Activated CD4-positive, alpha-beta T cell treated with anti-CD3 and anti-CD28 coated beads, Interleukin-10, Interleukin-2, amounts not matched to agents 100 ng/mL and 50 ng/mL, durations not matched to agents 16 hours and 8 hours (primary cell): ENCODE measurements at regions not wholly inside any gene's neighbourhood (a gene's known extent, or its start where the extent isn't known, plus 50 kb on each side); places are given as distances from the start of the nearest gene placed in this dataset.
"Not testable (repeated sequence)": the region's sequence is repeated elsewhere in the genome, so short reads cannot be mapped to it uniquely, and the experiment has no call there.

Experiments used
- DNase-seq: peaks from one replicate; pipeline ENCODE4 v3.0.0-alpha.2; 2020

DNA sequence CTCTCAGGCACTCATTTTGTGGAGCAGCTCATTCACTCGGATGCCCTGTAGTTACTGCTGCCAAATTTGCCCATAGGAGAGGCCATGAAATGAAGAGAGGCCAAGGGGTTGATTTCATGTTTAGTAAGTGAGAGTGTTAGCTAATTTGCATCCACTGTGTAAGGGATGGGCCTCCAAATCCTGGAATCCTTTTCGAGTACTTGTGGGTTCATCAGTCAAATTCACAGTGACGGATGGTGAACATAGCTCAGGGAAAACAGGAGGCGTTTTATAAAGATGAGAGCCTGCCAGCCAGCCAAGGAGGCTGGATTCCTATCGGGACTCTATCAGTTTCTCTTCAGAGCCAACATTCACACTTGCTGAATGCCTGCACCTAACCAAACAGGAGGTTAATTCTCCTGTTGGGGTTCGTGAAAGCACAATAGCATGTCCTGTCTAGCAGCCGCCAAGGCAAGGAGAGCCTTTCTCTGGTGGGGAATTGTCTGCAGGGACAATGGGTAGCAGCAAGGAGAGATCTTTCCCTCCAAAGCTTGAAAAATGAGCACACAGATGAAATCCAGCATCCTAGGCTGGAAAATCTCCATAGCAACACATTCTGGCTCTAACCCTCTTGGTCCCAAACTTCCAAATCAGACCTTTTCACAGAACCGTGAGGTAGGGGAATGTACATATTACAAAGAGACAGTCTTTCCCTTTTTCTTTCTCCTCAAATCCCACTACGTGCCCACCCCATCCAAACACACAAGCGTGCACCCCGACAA lies 231.4 kb upstream of the ECI2 start:
- DNase-seq, result no peak

DNA sequence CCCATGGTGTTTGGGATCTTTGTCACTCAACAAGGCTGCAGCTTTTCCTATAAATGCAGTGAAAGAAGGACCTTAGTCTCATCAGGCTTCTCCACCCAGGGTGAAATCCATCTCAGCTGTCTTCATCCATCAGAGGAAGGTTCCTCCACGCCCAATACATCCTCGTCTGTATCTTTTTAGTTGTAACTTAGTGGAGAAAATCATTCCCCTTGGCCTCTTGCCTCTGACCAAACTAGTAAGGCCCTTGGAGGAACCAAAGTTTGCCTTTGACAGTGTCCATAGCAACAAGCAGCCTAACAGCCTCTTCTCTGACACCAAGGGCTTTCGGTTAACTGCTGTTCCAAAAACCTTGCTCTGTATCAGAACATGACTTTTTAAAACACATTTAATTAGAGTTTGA lies 230.3 kb upstream of the ECI2 start:
- no peak for DNase-seq

DNA sequence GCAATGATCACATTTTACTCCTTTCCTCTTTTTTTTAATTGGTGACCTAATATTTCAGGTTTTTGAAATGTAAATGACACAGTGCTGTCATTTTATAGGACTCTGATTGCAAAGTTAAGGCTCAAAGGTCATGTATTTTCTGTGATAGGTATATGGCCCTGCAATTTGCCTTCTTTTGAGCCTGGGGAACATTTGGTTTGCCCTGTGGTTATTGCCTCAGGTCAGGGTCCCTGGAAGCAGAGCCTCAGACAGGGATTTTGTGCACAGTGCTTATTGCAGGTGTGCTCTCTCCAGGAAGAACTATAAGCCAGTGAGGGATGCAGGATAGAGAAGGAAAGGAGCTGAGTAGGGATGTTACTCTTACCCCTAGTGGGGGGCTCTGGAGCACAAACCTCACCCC lies 229.3 kb upstream of the ECI2 start:
- DNase-seq, result no peak

DNA sequence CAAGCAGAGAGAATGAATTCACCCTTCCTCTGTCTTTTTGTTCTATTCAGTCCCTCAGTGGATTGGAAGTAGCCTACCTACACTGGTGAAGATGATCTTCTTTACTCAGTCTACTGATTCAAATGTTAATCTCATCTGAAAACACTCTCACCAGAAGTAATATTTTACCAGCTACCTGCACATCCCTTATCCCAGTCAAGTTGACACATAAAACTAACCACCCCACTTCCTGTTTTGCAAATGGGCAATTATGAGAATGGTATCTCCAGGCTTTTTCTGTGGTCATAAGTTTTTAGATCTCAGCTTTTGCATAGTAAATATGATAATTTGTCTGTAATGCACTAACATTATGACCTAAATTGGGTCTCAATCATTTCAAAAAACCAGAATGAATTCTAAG lies 228.8 kb upstream of the ECI2 start:
- peak; percentile 38 for DNase-seq

DNA sequence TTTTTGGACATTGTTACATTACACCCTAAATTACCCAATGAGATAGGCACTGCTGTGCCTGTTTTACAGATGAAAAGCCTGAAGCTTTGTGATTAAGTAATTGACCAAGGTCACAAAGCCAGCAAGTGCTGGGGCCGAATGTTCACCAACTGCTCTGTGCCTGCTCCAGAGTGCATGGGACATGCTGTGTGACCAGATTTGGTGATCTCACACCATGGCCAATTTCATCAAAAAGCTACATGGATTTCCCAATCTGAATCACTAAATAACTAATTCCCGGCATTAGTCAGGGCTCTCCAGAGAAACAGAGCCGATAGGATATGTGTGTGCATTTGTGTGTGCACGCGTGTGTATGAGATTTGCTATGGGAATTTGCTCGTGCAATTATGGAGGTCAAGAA lies 228.3 kb upstream of the ECI2 start:
- no peak for DNase-seq

DNA sequence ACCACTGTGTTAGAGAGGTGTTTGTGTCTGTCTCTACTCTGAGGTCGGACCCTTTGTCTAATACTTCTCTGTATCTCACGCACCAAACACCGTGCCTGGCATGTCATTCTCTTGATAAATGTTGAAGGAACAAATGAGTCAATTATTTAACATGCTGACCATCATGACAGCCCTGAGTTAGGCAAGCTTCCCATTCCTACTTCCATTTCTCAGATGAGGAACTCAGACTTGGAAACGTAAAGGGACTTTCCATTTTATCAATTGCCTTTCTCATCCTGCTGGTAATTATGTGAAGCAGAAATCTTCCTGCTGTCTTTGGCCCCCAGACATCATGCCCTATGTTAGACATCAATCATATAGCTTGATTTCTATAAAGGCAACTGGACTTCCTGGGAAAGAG lies 227.0 kb upstream of the ECI2 start:
- no peak for DNase-seq

DNA sequence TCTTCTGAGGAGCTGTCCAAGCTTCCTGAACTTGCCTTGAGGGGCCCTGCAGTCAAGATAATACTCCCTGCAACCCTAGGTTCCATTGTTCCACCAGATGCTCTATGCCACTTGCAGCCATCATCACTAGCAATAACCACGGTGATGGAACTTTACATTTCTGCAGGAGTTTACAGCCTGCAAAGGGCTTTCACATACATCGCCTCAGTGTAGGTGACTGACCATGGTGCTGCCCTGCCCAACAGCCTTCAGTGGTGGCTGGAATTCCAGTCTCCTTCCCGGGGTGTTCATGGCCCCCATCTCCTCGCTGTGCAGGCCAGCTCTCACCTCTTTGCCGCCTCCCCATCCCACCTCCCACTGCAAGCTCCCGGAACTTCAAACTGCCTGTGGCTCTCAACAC lies 225.5 kb upstream of the ECI2 start:
- no peak for DNase-seq

DNA sequence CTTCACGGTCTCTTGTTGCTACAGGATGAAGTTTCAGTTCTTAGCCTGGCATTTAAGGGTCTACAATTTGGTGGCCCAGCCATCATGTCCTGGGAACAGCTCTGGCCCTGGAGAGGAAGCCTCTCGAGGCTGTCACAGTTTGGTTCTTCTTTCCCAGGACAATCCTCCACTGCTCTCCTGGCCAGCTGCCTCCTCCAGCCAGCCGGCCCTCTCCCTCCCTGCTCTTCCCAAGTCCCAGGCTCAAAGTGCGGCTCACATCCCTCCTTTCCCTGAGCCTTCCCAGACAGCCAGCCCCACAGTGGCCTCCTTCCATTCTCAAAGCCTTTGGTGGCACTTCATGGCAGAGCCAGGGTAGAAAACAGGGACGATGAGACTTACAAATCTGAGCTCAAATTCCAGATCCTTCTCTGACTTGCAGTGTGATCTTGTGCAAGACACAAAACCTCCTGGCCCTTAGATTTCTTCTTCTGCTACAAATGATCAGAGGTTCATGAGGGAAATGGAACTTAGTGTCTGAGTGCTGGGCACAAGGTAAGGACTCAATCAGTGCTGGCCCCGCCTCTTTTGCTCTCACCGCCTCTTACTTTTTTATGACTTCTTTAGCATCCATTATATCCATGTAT lies 223.8 kb upstream of the ECI2 start:
- no peak for DNase-seq

DNA sequence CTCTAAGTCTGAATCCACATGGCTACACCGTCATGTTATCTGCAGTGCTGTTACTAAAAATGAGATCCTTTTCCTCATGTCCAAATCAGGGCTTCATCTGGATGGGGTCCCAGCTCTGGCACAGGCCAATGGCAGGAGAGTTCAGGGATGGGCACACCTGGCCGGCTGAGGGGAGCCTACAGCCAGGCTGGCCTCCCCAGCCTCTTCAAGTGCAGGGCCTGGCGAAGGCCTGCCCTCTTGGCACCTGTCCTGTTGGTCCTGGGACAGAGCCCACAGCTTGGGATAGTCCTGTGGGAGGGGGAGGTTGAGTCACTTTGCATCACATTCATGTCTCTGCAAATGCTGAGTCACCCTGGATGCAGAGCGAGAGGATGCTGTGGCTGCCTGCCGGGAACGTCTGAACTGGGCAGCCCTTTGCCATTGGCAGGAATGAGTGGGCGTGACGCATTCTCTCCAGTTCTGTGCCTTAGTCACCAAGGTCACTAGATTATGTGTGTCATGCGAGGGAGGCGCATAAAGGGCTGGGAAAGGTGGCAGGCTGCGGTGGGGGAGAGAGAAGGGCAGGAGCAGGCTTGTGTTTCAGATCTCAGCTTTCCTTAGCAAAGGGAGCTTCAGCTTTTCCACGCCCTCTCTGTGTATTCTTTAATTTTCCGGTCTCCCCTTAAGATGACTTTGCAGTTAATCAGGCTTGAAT lies 223.2 kb upstream of the ECI2 start:
- peak; percentile 74 for DNase-seq

DNA sequence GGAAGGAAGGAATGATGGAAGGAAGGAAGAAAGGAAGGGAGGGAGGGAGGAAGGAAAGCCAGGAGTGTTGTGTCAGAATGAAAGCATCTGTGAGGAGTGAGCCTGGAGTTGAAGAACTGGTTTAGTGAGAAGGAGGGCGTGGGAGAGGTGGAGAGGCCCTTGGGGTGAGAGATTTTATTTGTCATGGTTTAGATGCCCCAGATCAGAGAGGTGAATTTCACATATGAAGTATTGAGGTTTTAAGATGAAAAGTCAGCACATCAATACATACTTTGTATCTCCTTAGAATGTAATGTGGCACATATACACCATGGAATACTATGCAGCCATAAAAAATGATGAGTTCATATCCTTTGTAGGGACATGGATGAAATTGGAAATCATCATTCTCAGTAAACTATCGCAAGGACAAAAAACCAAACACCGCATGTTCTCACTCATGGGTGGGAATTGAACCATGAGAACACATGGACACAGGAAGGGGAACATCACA lies 222.3 kb upstream of the ECI2 start:
- DNase-seq, result not testable (repeated sequence)

DNA sequence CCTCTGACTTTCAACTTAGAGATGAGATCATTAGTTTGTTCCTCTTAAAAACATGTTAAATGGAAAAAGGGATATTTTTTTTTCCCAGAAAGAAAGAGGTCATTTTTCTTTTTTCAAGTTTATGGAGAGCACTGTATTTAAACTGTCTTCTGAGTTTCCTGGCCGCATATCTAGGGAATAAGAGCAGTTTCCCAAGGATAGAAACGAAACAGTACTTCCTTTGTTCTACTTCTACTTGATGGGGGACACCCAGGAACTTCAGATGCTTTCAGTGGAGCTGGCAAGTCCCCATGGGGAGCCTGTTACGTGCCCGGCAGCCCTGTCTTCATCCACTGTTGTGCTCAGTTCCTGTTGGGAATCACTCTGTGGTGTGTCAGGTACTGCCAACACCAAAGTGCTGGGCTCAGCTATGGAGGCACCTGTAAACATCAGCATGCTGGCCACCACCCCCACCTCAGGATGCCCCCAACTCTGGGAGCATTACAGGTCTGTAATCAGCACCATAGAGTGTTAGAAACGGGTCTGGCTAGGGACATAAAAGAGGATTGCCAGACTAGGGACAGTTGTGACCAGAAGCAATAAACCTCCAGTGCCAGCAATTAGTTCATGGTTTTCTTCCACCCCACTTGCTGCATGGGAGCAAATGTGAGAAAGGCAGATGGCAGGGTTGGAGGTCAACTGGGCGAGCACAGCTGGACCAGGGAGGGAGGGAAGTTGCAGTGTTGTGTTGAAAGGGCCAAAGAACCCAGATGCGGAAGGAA lies 221.7 kb upstream of the ECI2 start:
- DNase-seq, result no peak

DNA sequence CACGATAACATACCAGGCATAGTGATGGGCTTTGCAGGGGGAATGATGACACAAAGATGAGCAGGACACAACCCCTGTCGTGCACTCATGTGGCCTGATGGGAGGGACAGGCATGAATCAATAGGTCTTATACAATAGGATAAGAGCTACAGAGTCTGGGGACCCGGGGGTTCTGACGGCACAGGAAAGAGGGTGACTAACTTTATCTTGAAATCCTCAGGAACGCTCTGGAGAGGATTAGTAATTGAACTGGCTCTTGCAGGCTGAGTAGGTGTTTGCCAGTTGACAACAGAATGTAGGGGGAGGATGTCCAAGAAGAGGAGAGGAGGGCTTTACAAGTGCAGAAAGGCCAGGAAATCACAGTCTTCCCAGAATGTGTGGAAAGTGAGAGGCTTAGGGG lies 219.9 kb upstream of the ECI2 start:
- DNase-seq, result no peak

DNA sequence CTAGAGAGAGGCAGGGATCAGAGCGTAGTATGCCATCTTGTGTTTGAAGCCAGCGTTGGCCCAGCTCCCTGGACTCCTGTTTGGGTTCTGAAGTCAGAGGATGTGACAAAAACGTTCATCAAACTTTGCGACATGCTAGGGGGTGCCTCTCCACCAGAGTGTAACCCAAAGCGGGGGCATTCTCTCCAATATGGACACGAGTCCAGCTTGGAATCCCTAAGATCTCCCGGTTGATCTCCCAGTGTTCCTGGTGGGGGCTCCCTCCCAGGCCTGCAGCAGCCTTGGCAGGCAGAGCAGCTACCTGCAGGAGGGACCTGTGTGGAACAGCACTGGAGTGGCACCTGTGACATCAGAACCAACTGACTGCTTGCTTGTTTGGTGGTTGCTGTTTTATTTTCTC lies 218.8 kb upstream of the ECI2 start:
- no peak for DNase-seq

DNA sequence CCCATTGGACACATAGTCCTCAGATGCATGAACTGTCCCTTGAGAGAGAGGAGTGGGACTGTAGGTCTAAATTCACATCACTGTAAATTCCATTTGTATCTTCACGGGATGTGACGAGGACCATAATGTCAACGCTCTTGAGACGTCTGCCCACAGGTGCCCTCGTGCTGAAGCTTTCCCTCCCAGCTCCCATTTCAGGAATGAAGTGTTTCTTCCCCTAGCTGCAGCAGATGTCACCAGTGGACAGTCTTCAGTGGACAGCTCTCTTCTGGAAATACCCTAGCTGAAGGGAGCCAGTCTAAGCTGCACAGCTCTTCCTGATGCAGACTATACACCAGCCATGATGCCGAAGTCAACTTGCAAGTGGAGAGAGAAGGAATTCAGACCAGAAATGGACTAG lies 217.4 kb upstream of the ECI2 start:
- no peak for DNase-seq

DNA sequence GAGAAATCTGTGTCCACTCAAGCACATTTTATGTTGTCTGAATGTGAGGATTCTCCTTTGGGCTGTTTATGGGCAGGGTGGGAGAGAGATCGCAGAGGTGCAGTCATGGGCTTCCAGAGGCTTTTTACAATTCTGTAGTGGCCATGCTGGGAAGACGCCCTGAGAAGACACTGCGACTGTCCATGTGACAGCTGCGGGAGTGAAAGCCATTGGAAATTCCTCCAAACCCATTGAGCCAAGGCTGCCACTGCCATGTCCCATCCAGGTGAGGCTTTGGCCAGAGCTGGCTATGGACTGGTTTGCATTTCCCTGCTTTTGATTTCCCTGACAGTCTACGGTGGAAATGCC lies 216.9 kb upstream of the ECI2 start:
- DNase-seq, result no peak

DNA sequence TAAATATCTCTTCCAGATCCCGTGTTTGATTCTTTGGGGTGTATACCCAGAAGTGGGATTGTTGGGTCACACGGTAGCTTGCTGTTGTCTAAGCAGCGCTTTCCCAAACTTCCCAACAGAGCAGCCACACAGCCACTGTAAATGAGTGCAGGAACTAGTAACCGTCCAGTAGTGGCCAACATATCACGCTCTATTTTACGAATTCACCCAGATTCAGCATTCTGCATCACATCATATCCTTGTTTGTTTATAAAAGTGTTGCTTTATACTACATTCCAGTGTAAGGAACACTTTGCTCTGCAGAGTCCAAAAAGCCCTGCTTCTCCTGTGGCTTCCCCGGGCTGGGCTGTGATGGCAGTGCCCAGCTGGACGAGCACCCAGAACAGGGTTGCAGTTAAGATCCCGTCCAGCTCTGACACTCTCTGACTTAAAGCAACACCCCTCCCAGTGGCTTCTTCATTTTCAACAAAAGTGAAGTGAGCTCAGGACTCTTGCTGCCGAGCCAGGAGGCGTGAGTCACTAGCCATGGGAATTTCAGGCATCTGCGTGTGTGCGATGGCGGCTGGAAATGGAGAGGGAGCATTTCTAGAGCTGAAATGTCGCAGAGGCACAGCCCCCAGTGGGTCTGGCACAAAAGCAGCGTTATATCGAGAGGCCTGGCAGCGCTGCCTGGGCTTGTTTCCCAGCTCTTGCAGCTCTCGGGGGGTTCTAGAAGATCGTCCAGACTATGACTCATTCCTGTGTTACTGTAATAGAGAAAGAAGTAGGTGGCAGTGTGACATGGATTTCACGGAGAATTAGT lies 216.3 kb upstream of the ECI2 start:
- DNase-seq, result no peak

DNA sequence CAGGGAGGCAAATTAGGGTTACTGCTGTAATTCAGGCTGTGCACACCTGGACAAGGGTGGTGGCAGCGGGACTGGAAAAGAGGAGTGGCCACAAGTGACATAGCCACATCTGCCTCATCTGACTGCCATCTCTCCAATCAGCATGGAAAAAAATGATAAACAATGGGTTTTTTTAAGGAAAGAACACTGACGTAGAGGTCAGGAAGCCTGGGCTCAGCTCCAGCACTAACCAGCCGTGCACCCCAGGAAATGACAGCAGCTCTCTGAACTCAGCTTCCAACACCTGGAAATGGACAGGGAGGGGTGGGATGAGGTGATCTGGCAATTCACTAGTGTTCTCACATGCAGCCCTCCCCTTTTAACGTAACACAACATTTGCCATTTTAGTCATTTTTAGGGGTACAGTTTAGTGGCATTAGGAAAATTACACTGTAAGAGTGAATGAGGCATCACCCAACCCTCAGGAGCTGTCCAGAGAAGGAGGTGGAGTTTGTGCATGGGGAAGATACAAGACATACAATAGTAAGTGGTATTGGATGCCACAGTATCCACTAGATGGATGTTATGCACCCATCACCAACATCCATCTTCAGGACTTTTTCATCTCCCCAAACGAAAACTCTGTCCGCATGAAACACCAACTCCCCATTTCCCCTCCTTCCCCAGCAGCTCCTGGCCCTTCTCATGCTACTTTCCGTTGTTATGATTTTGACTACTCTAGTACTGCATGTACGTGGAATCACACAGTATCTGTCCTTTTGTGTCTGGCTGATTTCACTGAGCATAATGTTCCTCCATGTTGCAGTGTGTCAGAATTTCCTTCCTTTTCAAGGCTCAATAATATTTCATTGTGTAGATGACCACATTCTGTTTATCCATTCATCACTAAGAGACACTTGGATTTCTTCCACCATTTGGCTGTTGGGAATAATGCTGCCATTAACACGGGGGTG lies 215.5 kb upstream of the ECI2 start:
- DNase-seq, result no peak

DNA sequence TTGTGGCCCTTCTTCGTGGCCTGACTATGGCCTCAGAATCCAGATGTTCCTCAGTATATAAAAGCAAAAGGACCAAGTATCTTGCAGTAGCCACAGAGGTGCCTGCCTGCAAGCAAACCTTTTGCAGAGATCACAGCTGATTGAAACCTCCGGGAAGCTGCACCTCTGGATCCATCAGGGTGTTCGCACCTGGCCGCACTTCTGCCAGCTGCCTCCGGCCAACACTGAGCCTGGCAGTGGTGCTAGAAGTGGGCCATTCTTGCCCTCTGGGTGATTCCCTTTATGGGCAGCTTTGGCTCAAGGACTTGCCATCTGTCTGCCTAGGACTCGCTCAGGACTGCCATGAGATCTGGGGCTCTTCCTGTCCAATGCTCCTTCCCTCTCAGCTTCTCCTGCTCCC lies 214.6 kb upstream of the ECI2 start:
- no peak for DNase-seq

DNA sequence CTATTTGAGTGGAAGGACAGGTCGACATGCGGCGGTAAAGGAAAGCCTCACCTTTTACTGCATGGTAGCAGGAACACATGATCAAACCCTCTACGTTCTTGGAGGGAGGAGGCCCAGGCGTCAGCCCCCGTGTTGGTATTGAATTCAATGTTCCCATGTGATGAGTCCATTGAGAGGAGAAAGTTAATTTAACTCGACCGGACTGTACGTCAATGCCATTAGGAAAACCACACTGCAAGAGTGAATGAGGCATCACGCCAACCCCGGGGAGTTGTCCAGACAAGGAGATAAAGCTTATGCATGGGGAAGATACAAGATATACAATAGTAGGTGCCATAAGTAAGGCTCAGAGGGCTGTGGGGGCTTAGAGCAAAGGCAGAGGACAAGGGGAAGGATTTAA lies 213.9 kb upstream of the ECI2 start:
- DNase-seq, result no peak

DNA sequence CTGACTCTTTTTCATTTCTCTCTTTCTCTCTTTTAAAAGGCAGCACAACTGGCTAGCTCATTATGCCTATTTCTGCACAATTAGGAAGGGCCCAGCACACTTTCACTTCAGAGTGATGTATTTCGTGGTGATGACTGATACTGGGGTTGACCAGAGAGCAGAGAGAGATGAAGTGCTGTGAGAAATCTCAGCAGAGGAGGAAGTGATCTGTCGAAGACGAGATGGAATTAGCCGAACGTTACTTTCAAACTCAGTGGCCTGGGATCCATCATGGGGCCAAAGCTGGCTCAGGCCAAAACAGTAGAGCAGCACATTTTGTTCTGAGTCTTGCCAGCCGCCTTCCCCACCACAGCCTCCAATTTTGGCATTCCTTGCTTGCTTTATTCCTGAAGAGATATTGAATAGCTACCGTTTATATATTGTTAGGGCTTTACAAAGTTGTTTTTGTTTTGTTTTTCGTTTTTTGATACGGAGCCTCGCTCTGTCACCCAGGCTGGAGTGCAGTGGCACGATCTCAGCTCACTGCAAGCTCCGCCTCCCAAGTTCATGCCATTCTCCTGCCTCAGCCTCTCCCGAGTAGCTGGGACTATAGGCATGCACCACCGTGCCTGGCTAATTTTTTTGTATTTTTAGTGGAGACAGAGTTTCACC lies 213.2 kb upstream of the ECI2 start:
- no peak for DNase-seq

DNA sequence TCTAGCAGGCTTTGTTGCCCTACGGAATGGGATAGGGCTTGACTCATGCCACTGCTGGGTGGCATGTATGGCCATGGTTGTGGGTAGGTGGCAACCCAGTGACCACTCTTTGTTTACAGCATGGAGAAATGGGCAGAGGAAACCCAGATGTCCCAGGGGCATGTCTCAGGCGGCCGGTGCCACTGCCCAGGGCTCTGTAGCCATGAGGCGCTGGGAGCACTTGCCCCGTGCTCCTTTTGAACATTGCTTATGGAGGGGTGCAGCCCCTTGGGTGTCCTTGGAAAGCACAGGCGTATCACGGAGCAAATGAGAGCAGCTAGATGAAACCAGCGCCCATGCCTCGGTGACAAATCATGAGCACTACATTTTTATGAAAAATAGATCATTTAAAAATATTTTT lies 212.5 kb upstream of the ECI2 start:
- DNase-seq, result no peak
